HepG2 (cell line): ENCODE measurements at regions not wholly inside any gene's neighbourhood (a gene's known extent, or its start where the extent isn't known, plus 50 kb on each side); places are given as distances from the start of the nearest gene placed in this dataset.

ENCODE experiments used
- SMAD1 ChIP-seq: sonication (generic); formaldehyde crosslinking; IDR thresholded peaks from 2 replicates; pipeline ENCODE4 v1.4.0; 2020; ENCODE audit warnings: missing genetic modification reagents, low read depth, mild to moderate bottlenecking, borderline replicate concordance
- STAG1 ChIP-seq: sonication (generic); formaldehyde crosslinking; IDR thresholded peaks from 2 replicates; pipeline ENCODE4 v1.4.0; 2020; ENCODE audit warnings: missing genetic modification reagents
- TERF1 ChIP-seq: sonication (generic); formaldehyde crosslinking; IDR thresholded peaks from 2 replicates; pipeline ENCODE4 v1.8.0; 2022; ENCODE audit warnings: mild to moderate bottlenecking, missing genetic modification reagents, moderate library complexity
- ZKSCAN5 ChIP-seq: sonication (generic); formaldehyde crosslinking; IDR thresholded peaks from 2 replicates; pipeline ENCODE4 v1.5.1; 2020; ENCODE audit warnings: mild to moderate bottlenecking, missing genetic modification reagents
- TF ChIP-seq, protein P1 (sequence below): sonication (generic); formaldehyde crosslinking; conservative IDR thresholded peaks from 2 replicates; pipeline ENCODE4 v1.4.0; 2020; ENCODE audit warnings: missing genetic modification reagents
- TF ChIP-seq, protein P2 (sequence below): sonication (generic); formaldehyde crosslinking; IDR thresholded peaks from 2 replicates; pipeline ENCODE4 v1.9.0; 2021; ENCODE audit warnings: missing genetic modification reagents, borderline replicate concordance

- no peak for TF ChIP-seq SMAD1 (CRISPR knock-in tag)
- no peak for TF ChIP-seq ZKSCAN5 (CRISPR knock-in tag)
- TF ChIP-seq TERF1 (CRISPR knock-in tag): no peak
- TF ChIP-seq, protein P1, sequence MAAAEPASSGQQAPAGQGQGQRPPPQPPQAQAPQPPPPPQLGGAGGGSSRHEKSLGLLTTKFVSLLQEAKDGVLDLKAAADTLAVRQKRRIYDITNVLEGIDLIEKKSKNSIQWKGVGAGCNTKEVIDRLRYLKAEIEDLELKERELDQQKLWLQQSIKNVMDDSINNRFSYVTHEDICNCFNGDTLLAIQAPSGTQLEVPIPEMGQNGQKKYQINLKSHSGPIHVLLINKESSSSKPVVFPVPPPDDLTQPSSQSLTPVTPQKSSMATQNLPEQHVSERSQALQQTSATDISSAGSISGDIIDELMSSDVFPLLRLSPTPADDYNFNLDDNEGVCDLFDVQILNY (CRISPR knock-in tag): no peak
- peak; percentile 54 for TF ChIP-seq STAG1 (CRISPR knock-in tag)
- TF ChIP-seq, protein P2, sequence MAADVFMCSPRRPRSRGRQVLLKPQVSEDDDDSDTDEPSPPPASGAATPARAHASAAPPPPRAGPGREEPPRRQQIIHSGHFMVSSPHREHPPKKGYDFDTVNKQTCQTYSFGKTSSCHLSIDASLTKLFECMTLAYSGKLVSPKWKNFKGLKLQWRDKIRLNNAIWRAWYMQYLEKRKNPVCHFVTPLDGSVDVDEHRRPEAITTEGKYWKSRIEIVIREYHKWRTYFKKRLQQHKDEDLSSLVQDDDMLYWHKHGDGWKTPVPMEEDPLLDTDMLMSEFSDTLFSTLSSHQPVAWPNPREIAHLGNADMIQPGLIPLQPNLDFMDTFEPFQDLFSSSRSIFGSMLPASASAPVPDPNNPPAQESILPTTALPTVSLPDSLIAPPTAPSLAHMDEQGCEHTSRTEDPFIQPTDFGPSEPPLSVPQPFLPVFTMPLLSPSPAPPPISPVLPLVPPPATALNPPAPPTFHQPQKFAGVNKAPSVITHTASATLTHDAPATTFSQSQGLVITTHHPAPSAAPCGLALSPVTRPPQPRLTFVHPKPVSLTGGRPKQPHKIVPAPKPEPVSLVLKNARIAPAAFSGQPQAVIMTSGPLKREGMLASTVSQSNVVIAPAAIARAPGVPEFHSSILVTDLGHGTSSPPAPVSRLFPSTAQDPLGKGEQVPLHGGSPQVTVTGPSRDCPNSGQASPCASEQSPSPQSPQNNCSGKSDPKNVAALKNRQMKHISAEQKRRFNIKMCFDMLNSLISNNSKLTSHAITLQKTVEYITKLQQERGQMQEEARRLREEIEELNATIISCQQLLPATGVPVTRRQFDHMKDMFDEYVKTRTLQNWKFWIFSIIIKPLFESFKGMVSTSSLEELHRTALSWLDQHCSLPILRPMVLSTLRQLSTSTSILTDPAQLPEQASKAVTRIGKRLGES (CRISPR knock-in tag): no peak
Measured at GRCh38 chrX:55160685-55161552, 59.2 kb upstream of the PAGE5 start (continued).
